NCI-H510A treated with DMSO at 0.1 percent for 48 hours (cell line): ENCODE measurements at regions not wholly inside any gene's neighbourhood (a gene's known extent, or its start where the extent isn't known, plus 50 kb on each side); places are given as distances from the start of the nearest gene placed in this dataset.

Experiments
- DNase-seq: peaks from one replicate; lab custom pipeline; 2025; lab: John Stamatoyannopoulos, UW

DNA sequence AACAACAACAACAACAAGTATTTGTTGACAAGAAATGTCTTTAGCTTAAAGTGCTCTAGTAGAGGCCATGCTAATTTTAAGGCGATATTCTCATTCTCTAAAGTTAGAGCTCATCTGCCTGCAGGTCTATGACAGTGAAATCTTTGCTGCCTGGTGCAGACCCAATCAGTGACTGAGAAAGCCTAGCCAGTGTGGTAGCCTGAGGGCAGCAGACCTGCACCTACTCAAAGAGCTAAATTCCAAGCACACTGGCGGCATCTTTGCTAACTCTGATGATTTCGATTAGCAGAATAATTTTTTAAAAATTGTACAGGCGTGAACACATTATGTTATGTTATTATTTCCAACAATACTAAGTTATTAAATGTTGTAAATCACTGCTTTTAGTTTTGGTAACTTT lies 228.8 kb upstream of the RGMA start:
- no peak for DNase-seq

DNA sequence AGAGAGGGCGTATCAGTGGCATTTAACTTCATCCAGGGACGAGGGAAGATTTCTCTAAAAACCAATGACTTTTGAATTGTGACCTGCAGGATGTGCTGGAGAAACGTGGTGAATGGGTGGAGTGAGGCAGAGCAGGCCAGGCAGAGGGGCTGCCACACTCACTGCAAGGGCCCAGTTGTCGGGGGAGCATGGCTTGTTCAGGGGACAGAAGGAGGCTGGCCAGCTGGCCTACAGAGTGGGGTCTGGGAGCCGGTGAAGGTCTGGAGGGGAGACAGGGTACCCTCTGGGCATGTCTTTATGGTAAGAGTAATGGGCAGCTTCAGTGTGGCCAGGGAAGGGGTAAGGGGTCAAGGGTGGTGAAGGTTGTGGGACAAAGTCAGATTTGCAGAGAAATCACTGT lies 225.2 kb upstream of the RGMA start:
- no peak for DNase-seq

DNA sequence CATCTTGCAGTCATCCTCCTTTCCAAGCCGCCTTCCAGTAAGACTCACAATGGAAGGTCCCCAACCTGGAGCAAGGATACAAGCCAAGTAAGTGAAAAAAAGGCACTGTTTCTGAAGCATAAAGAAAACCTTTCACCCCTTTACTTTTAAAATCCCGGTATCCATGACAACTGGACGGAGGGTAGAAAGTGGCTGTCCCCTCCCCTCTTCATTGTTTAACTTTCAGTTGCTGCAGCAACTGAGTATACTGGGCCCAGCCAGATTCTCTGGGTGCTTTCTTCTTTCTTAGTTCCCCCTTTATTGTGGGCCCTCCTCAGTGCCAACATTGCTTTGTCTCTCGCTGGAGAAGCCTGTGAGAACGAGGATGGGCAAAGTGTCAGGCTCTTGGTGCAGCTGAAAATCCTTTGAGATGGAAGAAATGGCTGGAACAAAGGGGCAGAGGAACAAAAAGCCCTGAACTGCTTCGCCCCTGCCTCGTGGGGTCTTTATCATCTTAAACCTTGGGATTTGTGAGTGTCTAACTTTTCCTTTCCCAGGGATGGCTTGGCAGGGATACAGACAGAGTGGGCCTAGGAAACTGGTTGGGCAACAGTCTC lies 224.0 kb upstream of the RGMA start:
- no peak for DNase-seq

DNA sequence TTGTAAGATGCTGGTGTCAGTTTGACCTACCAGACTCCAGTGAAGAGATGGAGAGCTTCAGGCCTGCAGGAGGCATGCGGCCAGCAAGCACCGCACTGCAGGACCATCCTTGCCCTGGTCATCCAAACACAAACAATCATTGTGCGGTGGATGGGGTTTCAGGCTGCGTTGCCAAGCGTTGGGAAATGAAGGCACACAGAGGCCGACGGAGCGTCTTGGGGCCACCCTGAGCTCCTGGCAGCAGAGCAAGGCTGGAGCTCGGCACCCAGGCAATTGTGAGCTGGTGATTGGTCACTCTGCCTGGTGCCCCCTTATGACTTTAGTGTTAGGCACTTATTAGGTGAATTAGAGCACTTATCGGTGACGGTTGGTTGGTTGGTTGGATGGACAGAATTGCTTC lies 222.6 kb upstream of the RGMA start:
- no peak for DNase-seq

DNA sequence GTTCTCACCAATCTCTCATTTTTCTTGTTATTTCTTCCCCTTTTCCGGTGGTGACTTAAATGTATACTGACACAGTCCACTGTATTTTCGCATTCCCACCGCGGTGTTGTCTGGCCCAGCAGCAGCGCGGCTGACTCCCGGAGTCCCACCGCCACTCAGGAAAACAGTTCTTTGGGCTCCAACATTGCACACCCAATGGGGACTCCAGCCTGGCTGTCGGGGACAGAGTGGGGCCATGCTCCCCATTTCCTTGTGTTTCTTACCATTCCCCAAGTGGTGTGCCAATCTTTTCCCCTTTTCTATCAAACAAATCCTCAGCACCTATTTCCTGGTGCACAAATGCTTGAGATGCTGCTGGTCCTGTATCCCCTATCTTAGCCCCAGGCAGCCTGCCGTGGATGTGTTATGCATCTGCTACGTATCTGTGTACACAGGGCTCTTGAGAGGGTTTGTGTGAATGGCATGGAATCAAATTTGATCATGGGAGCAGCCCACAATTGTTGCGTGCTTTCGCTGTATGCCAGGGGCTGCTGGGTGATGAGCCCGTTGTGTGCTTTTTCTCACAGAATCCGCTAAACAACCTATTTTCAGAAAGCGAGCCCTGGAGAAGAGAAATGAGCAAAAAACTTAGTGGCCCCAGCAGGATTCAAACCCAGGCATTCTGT lies 219.1 kb upstream of the RGMA start:
- DNase-seq = no peak

DNA sequence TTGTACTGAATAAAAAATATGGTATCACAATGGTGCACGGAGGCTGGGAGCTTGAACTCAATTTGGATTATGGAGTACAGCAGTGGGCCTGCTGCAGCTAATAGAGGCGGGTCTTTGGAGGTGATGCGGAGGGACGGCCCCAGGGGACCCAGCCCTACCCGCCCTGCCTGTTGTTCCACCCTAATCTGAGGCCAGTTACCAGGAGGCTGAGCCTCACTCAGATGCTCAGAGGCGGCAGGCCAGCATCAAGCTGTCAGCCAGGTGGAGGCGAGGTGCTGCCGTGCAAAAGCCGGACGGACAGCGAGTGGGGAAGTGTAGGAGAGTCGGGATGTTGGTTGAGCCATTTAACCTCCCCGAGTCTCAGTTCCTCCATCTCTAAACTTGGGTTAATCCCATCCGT lies 218.5 kb upstream of the RGMA start:
- no peak for DNase-seq

DNA sequence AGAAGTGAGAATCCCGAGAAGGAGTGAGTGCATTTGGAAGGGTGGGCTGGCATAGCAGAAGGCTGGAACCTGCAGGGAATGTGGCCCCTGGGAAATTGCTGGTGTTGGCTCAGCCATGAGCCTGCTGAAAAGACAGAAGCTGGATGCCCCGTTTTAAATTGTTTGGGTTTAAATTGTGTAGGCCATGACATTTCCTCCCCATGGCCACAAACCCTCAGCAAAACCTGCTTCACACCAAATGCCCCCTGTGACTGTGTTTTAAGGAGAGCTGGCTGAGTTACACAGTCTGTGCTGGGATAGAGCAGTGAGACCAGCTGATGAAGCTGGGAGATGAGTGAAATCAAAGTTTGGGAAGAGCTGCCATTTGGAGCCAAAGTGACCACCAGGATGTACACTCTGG lies 216.3 kb upstream of the RGMA start:
- DNase-seq = no peak

DNA sequence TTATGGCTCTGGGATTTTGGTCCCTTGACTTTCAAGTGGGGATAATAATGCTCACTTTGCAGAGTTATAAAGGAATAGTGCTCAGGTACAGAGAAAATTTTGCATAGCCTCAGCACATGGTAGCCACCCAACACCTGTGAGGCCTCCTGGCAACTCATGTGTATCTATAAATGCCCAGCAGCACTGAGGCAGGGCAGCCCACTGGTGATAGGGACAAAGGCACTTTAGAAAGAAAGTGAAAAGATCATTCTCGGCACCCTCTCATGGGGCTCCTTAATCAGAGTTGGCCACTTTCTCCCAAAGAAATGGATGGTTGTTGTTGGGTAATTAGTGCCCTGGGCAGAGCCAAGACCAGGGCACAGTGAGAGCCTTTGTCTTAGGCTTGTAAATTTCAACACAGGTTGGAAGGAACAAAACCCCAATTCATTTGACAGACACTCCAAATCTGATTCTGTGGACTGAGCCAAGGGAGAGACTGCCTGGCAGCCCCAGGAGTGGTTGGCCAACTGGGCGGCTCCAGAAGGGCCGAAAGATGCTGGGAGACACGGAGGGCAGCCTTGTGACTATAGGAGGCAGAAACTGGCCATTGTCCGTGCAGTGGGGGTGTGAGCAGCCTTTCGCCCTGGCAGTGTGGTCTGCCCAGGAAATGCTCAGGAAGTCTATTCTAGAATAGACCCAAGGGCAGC lies 213.2 kb upstream of the RGMA start:
- no peak for DNase-seq

DNA sequence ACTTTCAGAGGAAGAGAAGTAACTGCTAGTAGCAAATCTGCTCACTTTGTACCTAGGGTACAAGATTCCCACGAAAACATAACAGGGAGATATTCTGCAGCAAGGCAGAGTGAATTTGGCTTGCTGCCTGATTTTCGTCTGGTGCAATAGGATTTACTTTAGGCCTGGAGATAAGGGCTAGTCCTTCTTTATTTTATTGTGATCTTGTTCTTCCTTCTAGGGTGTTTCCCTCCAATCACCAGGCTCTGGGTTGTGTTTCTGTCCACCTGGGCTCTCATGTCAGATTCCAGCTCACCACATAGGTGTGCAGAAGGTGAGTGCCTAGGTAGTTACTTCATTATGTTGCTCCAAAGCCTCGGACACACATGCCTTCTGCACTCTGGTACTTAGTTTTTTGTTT lies 211.8 kb upstream of the RGMA start:
- no peak for DNase-seq

DNA sequence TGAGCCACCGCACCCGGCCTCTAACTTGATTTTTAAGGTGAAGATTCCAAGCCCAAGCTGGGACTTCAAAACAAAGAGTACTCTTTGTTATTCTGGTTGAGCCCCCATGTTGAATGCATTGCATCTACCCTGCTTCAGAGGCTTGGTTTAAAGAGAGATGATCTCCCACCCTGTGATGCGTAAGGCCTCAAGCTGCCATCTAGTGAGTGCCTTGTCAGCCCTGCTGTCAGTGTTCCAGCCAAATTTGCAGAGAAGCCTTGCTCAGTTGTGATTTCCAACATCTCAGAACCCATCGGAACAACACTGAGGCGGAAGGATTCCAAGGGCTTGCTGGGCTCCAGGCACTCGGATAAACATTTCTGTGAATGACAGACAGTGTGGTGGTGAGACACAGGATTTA lies 210.7 kb upstream of the RGMA start:
- no peak for DNase-seq

DNA sequence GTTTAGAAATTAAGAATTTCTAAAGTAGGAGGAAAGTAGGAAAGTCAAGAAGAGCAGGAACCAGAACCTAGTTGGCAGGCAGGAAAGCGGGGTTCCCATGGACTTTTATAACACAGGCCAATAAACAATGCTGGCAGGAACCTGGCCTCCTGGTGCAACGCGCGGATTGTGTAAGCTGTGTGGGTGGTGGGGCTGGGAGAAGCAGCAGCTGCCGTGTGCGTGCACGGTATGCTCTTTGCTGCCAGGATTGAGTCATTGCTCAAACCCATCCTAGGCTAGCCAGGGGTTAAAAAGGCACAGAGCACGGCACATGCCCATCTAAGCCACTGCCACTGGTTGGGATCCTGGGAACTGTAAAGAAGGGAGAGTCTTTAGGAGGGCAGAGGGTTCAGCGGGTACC lies 209.9 kb upstream of the RGMA start:
- DNase-seq = no peak

DNA sequence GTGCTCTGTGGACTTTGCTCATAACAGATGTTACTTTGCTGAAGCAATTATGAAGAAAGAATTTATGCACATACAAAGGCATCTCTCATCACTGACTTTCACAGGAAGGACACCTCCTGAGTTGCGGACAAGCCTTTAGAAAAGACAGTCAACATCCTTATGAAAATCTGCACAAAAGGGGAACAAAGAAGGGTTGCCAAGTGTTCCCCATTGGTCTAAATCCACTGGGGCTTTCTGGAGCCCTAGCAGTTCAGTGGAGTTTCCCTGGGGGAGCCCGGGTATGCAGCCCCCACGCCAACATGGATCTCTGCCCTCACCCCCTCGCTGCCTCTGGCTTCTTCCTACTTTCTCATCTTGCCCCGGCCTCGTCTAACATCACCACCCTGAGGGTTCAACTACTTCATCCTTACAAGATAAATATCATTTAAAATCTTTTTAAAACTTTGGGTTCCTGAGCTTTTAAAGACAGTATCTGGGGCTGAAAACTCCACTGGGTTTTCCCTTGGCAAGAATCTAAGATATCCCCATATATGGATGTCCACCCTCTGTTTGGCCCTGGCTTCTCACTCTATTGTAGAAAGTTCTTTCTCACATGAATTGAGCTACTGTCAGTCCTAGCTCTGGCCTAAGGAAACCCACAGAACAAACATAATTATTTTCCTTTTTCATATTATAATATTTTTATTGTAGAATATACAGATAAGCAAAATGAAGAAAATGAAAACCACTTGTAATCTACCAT lies 207.9 kb upstream of the RGMA start:
- no peak for DNase-seq

DNA sequence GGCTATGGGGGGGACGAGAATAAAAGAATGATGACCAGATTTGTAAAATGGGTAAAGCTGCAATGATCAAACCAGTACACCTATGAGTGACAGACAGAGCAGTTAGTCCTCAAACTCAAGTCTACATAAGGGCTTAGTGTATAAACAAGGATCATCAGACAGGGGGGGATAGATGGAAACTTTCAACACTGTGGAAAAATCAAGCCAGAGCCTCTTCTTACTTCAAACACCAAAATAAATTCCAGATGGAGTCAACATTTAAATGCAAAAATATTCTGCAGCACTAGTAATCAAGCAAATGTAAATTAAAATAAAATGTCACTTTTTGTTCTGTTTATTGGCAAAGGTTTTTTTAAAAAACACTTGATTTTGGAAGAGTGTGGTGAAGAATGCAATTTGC lies 205.9 kb upstream of the RGMA start:
- DNase-seq = no peak

DNA sequence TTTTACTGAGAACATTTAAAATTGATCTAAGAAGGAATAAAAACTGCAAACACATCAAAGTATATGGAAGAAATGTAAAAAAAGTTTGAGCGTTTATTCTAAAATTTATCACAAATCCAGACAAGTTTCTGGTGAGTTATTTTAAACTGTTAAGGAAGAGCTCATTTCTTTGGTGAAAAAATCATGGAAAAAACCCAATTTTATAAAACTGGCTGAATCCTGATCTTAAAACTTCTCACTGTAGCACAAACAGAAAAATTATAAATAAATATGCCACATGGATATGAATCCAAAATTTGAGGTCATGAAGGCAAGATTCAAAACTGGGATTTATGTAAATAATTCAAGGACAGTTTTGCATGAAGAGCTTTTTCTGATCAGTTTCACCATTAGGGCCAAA lies 205.1 kb upstream of the RGMA start:
- no peak for DNase-seq

DNA sequence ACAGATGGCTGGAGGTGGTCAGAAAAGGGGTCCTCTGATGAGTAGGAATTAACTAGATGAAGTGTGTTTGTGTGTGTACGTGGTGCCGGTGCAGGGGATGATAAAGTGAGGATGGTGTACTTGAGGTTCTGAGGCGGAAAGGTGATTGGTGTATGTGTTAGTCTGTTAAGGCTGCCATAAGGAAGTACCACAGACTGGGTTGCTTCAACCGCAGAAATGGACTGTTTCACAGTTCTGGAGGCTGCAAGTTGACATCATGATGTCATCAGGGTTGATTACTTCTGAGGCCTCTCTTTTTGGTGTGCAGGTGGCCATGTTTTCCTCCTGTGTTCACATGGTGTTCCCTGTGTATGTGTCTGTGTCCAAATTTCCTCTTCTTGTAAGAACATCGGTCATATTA lies 202.4 kb upstream of the RGMA start:
- no peak for DNase-seq

DNA sequence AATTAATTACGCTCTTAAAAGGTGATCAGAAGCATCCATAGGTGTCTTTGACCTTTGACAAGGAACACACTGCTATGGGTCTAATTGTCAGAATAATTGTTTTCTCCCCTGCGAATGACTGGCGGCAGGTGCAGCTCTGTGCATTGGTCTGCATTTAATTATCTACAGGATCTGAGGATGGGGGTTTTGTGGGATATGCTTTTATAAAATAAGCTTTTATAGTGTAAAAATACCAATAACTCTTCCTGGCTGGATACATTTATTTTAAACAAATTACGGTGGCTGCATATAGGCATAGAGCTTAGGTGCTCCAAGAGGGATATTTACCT lies 201.6 kb upstream of the RGMA start:
- no peak for DNase-seq

DNA sequence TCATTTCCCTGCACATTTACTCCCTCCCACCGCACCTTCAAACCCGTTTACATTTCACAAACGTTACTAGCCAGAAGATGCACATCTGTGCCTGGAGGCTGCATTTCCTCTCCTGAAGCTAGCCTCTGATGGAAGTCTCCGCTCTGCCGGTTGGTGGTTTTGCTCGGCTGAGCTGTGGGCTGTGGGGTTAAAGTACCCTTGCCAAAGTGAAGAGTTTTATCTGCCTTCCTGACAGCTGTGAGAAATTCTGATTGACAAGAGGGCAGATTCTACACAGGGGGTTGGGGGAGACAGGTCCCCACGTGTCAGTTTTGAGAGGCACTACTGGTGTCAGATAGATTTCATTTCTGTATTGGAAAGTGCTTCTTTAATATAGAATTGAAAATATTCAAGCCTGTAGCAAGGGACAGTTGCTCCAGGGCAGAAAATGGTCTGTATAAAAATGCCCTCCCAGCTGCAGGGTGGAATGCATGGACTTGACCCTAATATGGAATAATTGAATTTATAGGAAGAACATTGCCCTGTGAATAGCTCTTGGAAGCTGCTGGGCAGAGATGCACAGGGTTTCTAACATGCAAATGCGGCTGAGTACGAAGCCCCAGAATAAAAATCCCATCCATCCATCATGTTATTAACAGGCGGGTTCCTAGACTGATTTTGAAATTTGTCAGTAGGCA lies 201.1 kb upstream of the RGMA start:
- no peak for DNase-seq

DNA sequence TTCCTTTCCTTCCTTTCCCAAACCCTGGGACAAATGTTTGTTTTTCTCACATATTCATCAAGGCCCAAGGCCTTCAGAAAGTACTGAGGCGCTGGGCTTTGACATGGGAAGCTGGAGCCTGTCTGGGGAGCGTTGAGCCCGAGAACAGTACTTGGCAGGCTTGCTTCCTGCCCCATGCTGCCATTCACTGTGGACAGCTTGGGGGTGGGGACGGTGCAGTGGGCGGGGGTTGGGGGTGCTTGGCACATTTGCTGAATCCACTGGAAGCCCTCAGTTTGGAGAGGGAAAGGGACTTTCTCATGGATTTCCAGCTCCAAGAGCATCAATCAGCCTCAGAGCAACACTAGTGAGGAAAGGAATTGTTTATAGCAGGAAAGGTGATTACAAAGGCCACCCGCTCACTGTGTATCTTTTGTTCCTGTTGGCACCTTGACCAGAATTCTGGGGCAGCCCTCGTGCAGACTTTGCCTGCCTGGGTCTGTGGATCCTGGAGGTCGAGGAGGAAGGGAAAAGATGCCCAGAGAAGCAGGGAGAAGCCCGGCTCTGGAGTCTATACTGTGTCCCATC lies 199.8 kb upstream of the RGMA start:
- DNase-seq = no peak

DNA sequence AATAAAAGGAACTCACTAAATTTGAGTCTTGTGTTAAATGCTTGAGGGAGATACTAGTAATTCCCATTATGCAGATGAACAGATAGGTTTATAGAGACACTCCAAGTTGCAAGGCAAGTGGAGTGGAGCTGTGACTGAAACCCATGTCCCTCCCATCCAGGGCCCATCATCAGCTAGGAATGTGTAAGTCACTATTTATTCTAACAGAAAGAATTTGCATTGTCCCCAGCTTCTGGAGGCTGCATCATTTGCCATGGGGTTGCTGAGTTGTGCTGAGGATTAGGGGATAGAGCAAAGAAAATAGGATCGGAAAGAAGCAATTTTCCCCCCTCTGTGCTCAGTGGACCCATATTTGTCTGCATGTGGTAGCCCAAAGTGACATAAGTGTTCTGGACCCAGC lies 197.4 kb upstream of the RGMA start:
- DNase-seq = no peak

DNA sequence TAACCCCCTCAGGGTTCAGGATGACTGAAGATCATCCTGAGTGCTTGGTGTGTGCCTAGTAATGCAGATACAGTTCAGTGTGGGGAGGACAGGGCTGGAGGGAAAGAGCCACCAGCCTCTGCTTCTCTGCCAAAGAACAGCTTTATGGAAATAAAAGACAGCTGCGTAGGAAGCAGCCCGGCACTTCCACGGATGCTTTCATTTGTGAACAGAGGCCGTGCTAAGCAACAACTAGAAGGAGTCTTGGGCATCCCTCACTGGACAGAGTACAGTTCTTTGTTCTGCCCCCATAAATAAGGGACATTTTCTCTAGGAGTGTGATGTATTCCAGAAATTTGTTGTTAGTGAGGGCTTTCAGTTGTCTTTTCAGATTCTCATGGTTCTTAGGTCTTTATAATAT lies 194.8 kb upstream of the RGMA start:
- DNase-seq = no peak

DNA sequence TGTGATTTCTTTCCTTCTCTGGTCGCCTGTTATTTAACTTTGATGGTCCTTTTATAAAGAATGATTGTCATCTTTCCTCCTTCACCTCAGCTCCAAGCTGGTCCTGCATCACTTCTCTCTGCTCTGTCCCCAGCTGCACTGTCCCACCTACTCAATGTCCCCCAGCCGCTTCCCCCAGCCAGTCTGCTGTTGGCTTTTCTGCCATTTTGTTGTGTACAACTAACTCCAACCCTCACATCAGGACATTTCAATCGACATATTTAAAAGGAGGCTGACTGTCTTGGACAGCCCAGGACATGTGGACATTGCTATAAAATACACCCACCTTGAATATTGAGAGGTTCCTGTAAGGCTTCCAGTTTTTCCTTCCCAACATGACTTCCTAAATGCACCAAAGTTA lies 193.8 kb upstream of the RGMA start:
- DNase-seq = no peak

DNA sequence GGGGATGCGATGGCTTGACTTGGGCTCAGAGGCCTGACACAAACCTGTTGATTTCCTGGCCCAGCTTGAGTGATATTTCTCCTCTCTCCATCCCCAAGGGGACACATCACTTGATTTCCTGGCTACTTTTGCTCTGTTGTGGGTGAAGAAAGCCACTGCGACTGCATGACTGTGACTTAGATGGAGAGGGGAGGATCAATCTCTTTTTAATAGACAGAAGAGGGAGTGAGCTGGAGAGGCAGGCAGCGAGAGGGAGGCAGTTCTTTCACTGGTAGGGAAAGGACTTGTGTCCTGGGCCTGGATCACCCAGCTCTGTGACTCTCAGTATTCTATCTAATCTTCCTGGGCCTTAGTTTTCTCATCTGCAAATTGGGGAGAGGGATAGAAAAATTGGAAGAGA lies 189.8 kb upstream of the RGMA start:
- DNase-seq = no peak
